Smooth muscle cell (in vitro differentiated cells): ENCODE measurements at regions not wholly inside any gene's neighbourhood (a gene's known extent, or its start where the extent isn't known, plus 50 kb on each side); places are given as distances from the start of the nearest gene placed in this dataset.
"Not testable (repeated sequence)": the region's sequence is repeated elsewhere in the genome, so short reads cannot be mapped to it uniquely, and the experiment has no call there.

Experiments
- DNase-seq: peaks from one replicate; lab custom pipeline; 2025; ENCODE audit not compliant: unreplicated experiment; lab: John Stamatoyannopoulos, UW
- H2AFZ ChIP-seq: fragments of 200-600 bp; sonication (generic); 2 replicates; pipeline ENCODE4 v1.6.0; 2016; ENCODE audit warnings: antibody characterized with exemption, low read depth, mild to moderate bottlenecking
- H3F3A ChIP-seq: fragments of 200-600 bp; sonication (generic); 2 replicates; pipeline ENCODE4 v1.6.0; 2017; ENCODE audit warnings: antibody characterized with exemption, low read depth
- H3K27ac ChIP-seq: fragments of 200-600 bp; sonication (generic); 2 replicates; pipeline ENCODE4 v1.5.1; 2016; ENCODE audit warnings: low read depth, mild to moderate bottlenecking
- H3K27me3 ChIP-seq: fragments of 200-600 bp; sonication (generic); 2 replicates; pipeline ENCODE4 v1.6.1; 2016; ENCODE audit warnings: low read depth, mild to moderate bottlenecking
- H3K36me3 ChIP-seq: fragments of 200-600 bp; sonication (generic); 2 replicates; pipeline ENCODE4 v1.5.1; 2016; ENCODE audit warnings: low read depth
- H3K4me1 ChIP-seq: fragments of 200-600 bp; sonication (generic); 2 replicates; pipeline ENCODE4 v1.5.1; 2016; ENCODE audit warnings: low read depth
- H3K4me2 ChIP-seq: fragments of 200-600 bp; sonication (generic); 2 replicates; pipeline ENCODE4 v1.6.0; 2016; ENCODE audit warnings: mild to moderate bottlenecking
- H3K4me3 ChIP-seq: fragments of 200-600 bp; sonication (generic); 2 replicates; pipeline ENCODE4 v1.5.1; 2016; ENCODE audit warnings: mild to moderate bottlenecking
- H3K79me2 ChIP-seq: fragments of 200-600 bp; sonication (generic); 2 replicates; pipeline ENCODE4 v1.6.0; 2016; ENCODE audit warnings: low read depth, mild to moderate bottlenecking
- H3K9ac ChIP-seq: fragments of 200-600 bp; sonication (generic); 2 replicates; pipeline ENCODE4 v1.6.0; 2016; ENCODE audit warnings: low read depth
- H3K9me3 ChIP-seq: fragments of 200-600 bp; sonication (generic); replicated peaks from 2 replicates; pipeline ENCODE4 v1.5.1; 2016; ENCODE audit warnings: low read depth
- H4K20me1 ChIP-seq: fragments of 200-600 bp; sonication (generic); 2 replicates; pipeline ENCODE4 v1.6.0; 2016; ENCODE audit warnings: low read depth
- WGBS: methylation state at CpG from one replicate; pipeline ENCODE4 v1.1.7; 2016; ENCODE audit warnings: low lambda C conversion rate; 5-methylcytosine and 5-hydroxymethylcytosine counted together

DNA sequence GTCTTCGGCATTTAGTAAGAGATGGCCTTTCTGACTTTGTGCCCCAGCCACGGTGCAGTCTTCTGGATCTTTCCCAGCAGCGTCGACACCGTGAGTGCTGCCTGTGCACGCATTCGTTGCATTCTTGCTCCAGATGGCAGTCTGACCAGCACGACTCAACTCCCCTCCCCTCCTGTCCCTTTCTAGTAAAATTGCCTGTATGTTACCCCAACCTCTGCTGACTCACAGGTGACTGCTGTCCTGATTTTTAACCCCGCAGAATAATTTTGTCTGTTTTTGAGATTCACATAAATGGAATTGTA, 262.8 kb upstream of the PLGLB1 start:
- not testable (repeated sequence) for H3K27ac ChIP-seq, H4K20me1 ChIP-seq, H3F3A ChIP-seq, H3K9me3 ChIP-seq, H3K4me1 ChIP-seq, H2AFZ ChIP-seq, H3K4me2 ChIP-seq, H3K9ac ChIP-seq, H3K79me2 ChIP-seq, H3K4me3 ChIP-seq, H3K27me3 ChIP-seq, H3K36me3 ChIP-seq, DNase-seq
- 52% methylated on average over 2 of the region's 9 CpGs for WGBS

- H2AFZ ChIP-seq, H3K4me2 ChIP-seq, H3K27me3 ChIP-seq, DNase-seq, H3K9me3 ChIP-seq, H3K4me1 ChIP-seq, H3F3A ChIP-seq, H3K36me3 ChIP-seq, H3K27ac ChIP-seq, H3K9ac ChIP-seq, H4K20me1 ChIP-seq, H3K4me3 ChIP-seq, H3K79me2 ChIP-seq: not testable (repeated sequence)
- 100% methylated on average over 4 of the region's 4 CpGs for WGBS
These were observed 263.5 kb upstream of the PLGLB1 start for GRCh38 chr2:87285139-87285538.

- not testable (repeated sequence) for H3K9me3 ChIP-seq, H4K20me1 ChIP-seq, H3K27me3 ChIP-seq, H2AFZ ChIP-seq, DNase-seq, H3K79me2 ChIP-seq, H3K36me3 ChIP-seq, H3K27ac ChIP-seq, H3K9ac ChIP-seq, H3K4me1 ChIP-seq, H3K4me2 ChIP-seq, H3K4me3 ChIP-seq, H3F3A ChIP-seq
- 79% methylated on average over 5 of the region's 7 CpGs for WGBS
These were observed 269.1 kb upstream of the PLGLB1 start for GRCh38 chr2:87290566-87291307.

DNA sequence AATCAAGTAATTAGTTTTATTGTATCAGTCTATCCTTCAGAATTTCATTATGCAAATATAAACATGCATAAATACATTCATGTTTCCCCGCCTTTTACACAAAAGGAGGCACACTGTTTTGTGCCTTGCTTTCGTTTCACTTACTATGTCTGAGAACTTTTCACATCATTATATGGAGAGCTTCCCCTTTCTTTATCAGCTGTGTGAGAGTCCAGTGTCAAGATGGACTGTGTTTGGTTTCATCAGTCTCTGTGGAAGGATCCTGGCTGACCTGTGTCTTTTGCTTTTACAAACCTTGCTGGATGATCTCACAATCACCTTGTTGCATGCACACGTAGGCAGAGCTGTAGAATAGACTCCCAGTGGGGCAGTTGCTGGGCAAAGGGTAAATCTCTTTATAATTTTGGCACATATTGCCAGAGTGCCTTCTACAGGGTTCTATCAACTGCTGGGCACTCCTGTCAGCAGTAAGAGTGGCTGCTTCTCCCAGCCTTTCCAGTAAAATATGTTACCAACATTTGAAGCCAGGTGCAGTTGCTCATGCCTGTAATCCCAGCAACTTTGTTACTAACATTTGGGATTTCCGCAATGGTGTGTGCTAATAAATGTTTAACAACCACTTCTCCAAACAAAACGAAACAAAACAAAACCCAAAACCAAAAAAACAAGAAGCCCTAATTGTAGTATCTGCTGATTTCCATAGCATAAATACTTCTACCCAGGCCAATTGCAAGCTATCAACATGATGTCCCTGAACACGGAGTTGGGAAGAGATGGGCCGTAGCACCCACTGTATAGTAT, 270.0 kb upstream of the PLGLB1 start:
- H4K20me1 ChIP-seq, H3K27me3 ChIP-seq, H3K36me3 ChIP-seq, H3K27ac ChIP-seq, DNase-seq, H3K4me1 ChIP-seq, H2AFZ ChIP-seq, H3K4me2 ChIP-seq, H3K9me3 ChIP-seq, H3K4me3 ChIP-seq, H3K79me2 ChIP-seq, H3K9ac ChIP-seq, H3F3A ChIP-seq: not testable (repeated sequence)
- 82% methylated on average over 6 of the region's 7 CpGs for WGBS

GRCh38 chr2:87293931-87294594, 272.4 kb upstream of the PLGLB1 start:
- not testable (repeated sequence) for DNase-seq, H4K20me1 ChIP-seq, H3K79me2 ChIP-seq, H3K4me2 ChIP-seq, H3K9me3 ChIP-seq, H3K4me1 ChIP-seq, H3K4me3 ChIP-seq, H2AFZ ChIP-seq, H3K9ac ChIP-seq, H3K36me3 ChIP-seq, H3K27ac ChIP-seq, H3F3A ChIP-seq, H3K27me3 ChIP-seq
- 98% methylated on average over 2 of the region's 2 CpGs for WGBS

DNA sequence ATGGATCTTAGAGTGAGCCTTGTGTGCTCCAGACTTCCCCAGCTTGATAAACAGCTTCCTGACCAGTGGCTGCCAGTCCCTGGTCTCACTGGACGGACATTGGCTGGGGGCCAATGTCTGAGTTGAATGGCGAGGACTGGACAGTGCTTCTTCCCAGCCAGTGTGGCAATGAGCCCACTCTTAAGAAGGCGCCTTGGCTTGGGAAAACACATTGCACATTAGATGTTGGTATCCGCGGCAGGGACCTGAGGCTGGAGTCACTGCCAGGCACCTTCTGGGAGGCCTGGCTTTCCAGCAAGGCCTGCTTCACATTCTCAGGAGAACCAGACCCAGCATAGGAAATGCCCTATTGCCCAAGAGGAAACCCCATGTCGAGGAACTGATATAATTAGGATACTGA, 273.5 kb upstream of the PLGLB1 start:
- H3K9ac ChIP-seq, H2AFZ ChIP-seq, H3K36me3 ChIP-seq, H3K27ac ChIP-seq, H3K4me3 ChIP-seq, H3K9me3 ChIP-seq, H3K27me3 ChIP-seq, H3K4me1 ChIP-seq, DNase-seq, H3K79me2 ChIP-seq, H3F3A ChIP-seq, H3K4me2 ChIP-seq, H4K20me1 ChIP-seq: not testable (repeated sequence)
- WGBS: 80% methylated on average over 6 of the region's 6 CpGs

DNA sequence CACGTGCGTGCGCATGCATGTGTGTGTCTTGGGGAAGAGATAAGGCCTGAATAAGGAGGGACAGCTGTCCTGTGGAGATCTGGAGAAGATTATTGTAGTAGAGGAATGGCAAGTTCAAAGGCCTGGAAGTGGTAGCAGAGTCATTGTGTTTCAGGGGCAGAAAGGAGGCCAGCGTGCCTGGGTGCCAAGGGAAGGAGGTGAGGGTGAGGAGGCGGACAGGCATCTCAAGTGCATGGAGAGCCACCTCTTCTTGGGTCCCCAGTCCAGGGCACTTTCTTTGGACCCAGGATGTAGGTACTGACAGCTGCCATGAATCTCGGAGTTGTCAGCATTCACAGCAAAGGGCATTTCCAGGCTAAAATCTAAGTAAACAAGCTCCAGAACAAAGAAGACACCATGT, 279.7 kb upstream of the PLGLB1 start:
- H3F3A ChIP-seq, H3K27ac ChIP-seq, H3K9me3 ChIP-seq, H3K36me3 ChIP-seq, H3K4me2 ChIP-seq, DNase-seq, H3K4me3 ChIP-seq, H3K9ac ChIP-seq, H3K27me3 ChIP-seq, H2AFZ ChIP-seq, H3K79me2 ChIP-seq, H4K20me1 ChIP-seq, H3K4me1 ChIP-seq: not testable (repeated sequence)
- WGBS: 89% methylated on average over 6 of the region's 6 CpGs

GRCh38 chr2:87301871-87302270, 280.2 kb upstream of the PLGLB1 start:
- not testable (repeated sequence) for H3K9ac ChIP-seq, H2AFZ ChIP-seq, H3K27ac ChIP-seq, H3K9me3 ChIP-seq, H3K4me2 ChIP-seq, H3K4me3 ChIP-seq, H3K27me3 ChIP-seq, H4K20me1 ChIP-seq, H3F3A ChIP-seq, H3K79me2 ChIP-seq, H3K36me3 ChIP-seq, DNase-seq, H3K4me1 ChIP-seq
- 67% methylated on average over 1 of the region's 2 CpGs for WGBS
